NCI-H1048 (cell line): ENCODE measurements at regions not wholly inside any gene's neighbourhood (a gene's known extent, or its start where the extent isn't known, plus 50 kb on each side); places are given as distances from the start of the nearest gene placed in this dataset.
"Not testable (repeated sequence)": the region's sequence is repeated elsewhere in the genome, so short reads cannot be mapped to it uniquely, and the experiment has no call there.

ENCODE experiments used
- DNase-seq: peaks from one replicate; lab custom pipeline; 2025; lab: John Stamatoyannopoulos, UW

DNA sequence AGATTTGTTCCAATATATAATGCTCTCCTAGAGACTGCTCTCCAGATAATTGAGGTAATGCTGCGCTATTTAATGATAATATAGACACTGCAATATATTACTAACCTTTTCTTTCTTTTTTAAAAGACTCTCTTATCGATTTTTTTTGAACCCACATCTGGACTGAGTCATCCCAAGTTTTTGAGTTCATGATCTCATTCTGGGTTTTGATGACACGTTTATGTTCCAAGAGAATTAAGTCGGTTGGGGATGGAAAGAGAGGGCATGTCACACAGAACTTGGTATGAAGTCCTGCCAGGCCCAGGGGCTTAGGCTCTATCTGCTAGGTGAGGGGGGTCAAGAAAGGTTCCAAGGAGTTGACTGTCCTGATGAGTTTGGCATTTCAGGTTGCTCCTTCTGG lies 431.1 kb downstream of the MFSD1 start:
- no peak for DNase-seq

DNA sequence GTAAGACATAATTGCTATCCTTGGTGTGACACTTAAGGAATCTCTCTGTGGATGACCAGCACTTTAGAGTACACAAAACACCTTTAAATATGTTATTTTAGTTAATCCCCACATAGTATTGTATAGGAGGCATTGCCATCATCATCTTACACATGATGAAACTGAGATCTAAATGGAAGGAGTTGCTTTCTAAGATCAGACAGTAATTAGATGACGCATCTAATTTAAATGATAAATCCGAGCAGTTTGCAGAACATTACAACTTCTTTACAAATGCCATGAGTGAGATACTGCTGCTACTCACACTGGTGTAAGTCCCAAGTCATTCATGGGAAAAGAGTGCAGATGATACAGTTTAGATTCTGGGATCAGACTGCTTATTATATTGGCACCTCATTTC lies 431.9 kb downstream of the MFSD1 start:
- DNase-seq = no peak

DNA sequence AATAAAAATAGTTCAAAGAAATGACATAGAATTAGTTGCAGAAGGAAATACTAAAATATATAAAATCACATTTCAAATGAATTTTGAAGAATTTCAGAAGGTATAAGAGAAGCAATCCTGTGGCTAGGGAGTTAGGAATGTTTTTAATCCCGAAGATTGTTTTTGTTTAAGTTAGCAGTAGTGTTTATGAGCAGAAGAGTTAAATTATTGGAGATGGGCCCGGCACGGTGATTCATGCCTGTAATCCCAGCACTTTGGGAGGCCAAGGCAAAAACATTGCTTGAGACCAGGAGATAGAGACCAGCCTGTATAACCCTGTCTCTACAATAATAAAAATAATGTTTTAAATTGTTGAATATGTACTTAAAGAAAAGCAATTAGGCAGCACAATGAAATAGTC lies 432.5 kb downstream of the MFSD1 start:
- DNase-seq = no peak

DNA sequence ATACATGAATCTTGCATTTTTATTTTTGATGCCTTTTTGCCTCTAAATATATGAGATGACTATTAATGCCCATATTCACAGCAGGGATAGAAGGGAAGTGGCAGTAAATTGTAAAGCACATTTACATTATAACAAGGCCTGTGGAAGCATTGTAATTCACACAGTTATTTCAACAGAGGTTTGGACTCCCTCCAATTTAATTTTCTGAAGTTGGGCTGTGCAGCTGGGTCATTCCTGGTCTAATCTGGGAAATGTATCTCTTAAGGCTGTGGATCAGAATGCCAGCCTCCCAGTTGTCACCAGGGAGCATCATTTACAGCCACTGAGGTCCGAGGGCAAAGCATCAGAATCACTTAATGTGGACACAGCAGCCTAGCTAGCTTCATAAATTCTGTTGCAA lies 434.5 kb downstream of the MFSD1 start:
- DNase-seq = no peak

DNA sequence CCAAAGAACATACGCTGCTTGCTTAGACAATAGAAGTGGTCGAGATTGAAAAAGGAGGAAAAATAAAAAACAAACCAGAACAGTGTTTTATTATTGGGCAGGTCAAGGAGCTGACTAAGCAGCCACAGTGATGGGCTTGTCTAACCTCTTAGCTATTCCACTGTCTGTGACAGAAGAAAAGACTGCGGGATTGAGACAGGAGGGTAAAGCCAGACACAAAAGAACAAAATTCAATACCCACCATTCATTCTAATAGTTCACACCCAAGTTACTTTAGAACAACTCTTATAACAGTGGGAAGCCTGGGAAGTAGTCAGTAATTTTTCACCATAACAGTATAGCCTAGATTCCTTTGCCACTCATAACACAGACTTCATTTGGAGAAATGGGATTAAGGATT lies 435.4 kb downstream of the MFSD1 start:
- DNase-seq = no peak

DNA sequence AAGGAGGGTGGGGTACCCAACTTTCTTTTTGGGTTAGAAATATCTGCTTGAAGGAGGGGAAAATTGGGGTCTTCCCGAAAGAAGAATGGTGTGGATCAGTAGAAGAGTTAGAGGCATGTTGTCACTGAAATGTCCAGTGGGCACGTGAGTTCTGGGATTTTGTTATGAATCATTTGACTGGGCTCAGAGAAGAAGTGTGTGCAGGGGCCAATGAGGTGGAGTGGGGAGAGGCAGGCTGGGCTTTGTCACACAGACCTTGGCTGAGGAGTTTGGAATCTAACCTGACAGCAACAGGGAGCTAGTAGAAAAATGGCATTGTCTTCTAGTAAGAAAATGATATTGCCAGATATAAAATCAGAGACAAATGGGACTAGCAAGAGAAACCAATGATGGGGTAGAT lies 436.8 kb downstream of the MFSD1 start:
- no peak for DNase-seq

DNA sequence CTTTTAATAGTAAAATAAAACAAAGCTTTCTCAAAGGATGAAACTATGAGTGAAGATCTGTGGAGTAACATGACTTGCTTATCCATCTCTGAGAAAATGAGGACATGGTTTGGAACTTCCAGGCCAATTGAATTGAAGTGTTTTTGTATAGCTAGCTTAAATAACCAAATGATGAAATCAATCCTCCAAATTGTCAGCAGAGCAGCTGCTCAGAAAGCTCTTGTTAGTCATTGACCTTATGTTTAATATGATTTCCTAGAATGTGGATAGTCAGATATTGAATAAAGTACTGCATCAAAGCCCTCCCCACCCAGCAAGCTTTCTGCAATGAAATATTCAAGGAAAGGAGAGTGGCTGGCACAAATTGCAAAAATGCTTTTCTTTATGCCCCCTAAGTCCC lies 437.2 kb downstream of the MFSD1 start:
- DNase-seq = no peak

DNA sequence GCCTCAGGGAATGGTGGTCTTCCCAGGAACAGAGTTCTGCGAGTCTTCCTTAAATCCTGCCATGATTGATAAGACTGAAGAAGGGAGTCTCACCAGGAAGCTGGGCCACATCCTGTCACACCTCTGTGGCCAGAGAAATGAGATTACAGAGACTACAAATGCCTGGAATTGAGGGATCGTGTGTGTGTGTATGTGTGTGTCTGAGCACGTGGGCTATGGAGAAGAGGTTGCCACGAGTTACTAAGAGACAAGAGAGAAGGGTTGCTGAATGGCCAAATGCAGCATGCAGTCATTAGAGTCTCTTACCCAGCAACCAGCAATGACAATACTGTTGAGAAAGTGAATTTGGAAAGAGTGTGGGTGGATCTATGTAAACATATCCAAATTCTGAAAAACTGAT lies 443.1 kb downstream of the MFSD1 start:
- no peak for DNase-seq

DNA sequence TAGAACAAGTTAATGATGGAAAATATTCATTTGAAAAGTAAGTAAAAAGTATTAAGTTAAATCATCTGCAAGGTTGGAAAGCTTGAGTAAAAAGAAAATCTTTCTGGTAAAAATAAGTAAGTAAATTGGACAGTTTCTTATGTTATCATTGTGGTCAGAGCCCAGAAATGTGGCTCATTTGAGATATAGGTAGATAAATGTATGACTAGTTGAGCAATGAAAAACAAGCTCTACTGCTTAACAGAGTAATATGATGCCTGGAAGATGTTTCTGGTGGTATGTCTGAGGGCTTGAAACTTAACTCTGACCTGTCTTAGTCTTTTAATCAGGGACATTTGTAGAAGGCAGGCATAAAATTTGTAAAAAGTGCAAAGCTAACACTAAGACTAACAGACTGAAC lies 444.0 kb downstream of the MFSD1 start:
- DNase-seq = no peak

DNA sequence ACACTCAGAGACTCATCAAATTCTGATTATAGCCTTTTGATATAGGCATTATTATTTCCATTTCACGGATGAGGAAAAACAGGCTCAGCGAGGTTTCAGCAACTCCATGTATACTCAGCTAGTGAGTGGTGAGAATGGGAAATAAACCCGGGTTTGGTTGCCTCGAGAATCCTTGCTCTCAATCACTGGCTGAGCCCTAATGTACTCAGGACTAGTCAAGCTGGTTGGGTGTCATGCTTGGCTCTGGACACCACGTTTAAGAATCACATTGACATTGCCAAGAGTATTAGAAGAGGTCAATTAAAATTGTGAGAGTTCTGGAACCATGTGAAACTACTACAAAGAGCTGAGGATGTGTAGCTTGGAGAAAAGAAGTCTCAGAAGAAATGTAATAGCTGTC lies 444.5 kb downstream of the MFSD1 start:
- DNase-seq = no peak

DNA sequence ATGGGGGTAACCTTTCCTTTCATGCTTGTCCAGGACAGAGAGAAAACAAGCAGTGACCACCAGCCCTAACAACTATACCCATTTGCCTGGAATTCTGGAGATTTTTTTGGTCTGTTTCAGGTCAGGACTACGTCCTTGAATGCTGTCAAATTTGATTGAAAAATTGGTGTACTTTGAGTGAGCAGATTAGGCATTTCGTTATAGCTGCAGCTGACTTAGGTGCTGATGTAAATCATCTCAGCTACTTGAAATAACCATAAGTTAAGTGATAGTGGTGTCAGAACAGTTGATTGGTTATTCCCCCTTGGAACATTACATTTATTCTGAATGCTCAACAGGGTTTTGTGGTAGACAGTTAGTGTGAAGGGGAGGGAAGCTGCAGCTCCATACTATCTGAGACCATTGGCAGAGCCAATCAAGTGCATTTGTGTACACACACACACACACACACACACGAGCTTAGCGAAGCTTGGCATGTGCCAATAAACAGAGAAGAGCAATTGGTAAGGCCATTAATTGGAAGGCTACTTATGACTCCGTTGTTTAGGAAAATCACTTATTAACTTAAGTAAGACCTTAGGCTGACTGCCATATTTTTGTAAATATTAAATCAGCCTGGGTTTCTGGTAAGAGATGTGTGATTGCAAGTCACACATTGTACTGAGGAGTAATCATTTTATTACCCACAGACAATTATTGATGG lies 447.8 kb downstream of the MFSD1 start:
- no peak for DNase-seq

DNA sequence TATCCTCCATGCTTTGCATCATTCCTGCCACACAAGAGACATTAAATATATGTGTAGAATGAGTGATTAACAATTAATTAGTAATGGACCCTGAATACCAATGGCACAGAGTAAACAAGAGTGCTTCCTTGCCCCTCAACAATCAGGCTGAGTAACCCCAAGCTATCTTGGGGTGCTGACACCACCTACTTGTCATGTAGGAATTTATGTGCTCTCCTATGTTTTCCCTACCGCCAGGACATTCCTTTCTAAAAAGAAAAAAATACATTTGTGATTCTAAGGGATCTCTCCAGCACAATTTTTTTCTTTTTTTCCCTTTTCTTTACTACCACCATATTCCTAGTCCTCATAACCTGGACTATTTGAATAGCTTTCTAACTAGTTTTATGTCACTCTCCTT lies 449.1 kb downstream of the MFSD1 start:
- DNase-seq = no peak

DNA sequence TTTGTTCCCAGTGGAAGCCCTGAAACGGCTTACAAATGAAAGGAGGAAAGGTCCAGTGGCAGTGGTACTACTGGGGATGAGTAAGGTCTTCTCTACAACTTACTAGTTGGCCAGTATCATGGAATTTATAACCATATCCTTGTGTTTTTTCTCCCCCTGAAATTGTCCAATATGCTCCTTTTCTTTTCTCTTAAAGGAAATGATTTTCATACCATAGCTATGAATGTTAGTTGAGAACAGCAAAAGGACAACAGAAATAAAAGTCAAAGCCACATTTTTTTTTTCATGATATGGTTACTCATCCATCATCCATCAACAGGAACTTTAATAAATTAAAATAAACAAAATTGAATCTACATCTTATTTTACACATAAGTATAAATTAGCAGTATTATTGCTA lies 450.4 kb downstream of the MFSD1 start:
- no peak for DNase-seq

DNA sequence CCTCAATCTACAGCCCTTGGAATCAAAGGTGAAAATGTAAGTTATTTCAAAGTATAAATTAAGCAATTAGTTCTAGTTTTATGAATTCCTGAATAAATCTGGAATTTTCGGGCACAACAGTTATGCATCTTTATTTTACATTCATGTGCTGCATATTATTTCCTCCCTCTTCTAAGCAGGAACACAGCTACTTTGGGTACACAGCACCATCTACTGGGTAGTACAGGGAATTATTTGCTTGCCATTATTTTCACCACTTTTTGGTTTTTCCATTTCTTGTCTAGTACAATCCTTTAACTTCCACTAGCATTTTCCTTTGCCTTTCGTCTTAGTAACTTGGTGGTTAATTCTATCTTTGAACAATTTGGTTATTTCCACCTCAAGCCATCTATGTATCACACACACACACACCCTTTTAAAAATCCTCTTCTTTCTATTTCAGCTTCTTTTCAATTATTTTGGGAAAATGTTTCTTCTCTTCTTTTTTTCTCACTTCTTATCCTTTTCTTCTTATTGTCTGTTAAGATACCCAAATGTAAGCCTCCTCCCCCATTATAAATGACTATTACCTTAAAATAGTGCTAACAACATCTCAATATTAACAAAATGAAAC lies 451.0 kb downstream of the MFSD1 start:
- DNase-seq = no peak

DNA sequence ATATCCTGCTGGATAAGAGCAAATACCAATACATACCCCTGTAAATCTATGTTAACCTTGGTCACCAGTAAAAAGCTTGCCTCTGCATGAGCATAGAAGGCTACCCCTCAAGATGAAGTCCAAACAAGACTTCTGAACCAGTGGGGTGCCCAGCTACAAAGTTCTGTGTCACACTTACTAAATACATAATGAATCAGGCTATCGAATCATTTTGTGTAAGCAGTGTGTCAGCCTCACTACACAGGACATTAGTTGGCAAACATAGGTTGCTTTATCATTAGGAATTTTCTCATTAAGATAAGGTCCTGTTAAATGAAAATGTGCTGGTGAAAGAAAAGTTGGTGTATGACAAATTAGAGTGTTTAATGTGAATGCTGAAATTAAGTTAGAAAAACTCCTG lies 452.0 kb downstream of the MFSD1 start:
- DNase-seq = no peak

DNA sequence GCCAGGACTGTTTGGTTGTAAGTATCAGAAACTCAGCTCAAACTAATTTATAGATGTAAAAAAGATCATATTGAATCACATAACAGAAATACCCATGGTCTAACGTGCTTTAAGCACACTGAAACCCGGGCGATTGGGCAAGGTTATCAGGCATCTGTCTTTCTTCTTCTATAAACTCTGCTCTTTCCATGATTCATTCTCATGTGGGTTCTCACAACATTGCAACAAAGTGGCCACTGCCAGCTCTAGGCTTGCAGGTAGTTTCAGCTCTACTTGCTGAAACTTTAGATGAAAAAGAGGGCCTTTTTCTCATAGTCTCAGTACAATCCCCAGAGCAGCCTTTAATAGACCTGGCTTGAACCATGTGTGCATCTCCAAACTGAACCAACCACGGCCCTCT lies 456.1 kb downstream of the MFSD1 start:
- DNase-seq = no peak

DNA sequence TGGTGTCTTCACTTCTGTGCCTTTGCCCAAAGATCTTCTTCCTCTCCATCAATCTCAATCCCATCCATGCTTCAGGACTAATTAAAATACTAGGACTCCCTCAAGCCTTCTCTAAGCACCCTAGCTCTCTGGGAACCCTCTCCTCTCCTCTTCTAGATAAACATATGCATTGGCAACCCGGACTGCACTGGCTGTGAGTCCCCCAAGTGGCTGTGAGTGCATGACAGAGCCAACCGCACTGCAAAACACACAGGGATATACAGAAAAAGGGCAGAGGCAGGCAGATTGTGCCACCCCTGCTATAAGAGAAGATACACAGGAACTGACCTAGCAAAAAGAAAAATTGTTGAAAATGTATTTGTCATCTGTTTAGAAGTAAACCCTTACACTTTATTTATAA lies 457.1 kb downstream of the MFSD1 start:
- DNase-seq = no peak

DNA sequence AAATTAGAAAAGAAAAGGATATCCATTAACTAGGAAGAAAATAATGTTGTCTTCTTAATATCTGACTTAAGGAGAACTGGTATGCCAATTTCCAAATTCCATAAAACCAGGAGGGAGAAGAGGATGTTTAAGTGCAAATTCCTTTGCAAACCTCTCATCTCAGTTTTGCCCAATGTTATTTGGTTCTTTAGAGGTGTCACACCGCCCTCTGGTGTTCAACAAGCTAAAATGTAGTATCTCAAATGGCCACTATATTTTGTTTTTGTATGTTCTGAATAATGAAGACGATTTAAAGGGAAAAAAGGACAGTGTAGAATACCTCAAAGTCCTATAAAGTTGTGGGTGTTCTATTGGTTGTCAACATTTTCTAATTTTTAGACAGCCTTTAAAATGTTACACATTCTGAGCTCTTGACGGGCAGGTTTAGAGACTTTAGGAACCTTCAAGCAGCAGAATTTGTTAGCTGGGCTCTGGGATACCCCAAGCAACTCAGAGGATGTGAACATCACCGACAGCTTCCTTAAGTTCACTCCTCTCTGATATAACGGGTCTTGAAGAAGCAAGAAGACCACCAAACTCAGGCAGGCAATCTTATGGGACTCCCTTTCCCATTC lies 458.3 kb downstream of the MFSD1 start:
- DNase-seq = no peak

DNA sequence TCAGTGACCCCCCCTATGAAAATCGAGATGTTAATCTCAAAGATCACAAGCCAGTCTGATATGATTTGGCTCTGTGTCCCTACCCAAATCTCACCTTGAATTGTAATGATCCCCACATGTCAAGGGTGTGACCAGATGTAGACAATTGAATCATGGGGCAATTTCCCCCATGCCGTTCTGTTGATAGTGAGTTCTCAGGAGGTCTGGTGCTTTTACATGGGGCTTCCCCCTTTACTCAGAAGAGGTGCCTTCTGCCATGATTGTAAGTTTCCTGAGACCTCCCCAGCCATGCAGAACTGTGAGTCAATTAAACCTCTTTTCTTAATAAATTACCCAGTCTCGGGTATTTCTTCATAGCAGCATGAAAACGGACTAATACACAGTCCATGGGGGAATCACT lies 459.5 kb downstream of the MFSD1 start:
- not testable (repeated sequence) for DNase-seq

DNA sequence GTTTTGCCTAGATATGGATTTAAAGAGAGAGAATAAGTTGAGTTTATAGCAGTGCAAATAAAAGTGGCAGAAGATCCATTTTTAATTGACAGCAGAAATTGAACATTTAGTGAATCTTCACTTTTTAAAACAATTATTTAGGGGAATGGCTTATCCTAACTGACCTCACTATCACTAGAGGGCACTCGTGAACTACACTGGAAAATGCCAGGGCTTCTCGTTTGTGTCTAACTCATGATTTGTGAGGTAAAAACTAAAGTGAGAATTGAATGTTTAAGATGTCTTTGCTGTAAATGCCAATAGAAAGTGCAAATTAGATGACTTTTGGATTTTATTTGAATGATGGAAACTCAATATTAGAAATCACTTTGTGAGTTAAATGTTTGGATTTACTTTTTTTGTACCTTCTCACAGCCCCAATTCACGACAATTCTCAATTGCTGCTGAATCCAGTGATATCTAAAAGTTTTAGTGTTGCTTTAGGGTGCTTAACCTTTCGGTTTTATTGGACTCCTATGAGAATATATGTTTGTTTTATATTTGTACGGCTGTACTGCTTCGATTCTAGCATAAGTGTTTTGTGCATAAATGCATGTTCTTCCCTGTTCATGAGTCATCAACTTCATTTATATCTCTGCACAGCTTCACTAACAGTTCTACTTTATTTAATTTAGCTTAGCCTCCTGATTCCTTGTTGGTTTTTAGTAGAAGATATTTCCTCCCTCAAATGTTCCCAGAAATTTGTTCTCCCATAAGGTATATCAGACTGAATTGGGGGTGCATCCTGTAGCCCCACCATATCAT lies 462.1 kb downstream of the MFSD1 start:
- no peak for DNase-seq

DNA sequence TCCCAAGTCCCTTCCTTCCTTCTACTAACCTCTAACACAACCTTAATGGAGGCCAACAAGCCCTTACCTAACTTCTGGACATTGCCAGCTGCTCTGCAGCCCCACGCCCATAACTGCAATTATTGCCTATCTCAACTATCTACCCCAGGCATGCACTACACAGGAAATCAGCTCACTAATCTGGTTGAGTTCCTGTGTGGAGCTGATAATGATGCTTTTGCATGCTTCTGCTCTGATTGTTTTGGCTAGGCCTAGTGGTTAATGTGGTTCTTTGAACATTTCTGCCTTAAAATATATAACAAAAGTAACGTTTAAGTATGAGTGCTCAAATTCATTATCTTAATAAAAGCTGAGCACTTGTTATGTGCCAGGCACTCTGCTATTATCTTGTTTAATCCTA lies 463.9 kb downstream of the MFSD1 start:
- DNase-seq = no peak

DNA sequence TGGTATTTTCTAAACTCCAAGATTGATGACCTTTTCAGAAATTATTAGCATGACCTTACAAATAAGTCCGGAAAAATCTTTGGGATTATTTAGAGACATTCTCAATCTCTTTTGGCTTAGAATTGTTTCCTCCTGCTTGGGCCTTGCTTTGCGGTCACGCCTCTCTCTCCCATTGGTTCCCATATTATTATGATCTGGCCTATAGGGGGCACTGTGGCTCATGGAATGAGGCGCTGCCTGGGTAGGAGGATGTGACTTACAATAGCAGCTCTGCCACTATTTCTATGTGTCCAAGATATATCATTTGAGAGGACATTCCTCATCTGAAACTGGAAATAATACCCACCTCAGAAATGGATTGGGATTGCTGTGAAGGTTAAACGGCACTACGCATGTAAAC lies 464.9 kb downstream of the MFSD1 start:
- DNase-seq = peak; percentile 41
